ENCODE measurements at regions not wholly inside any gene's neighbourhood (a gene's known extent, or its start where the extent isn't known, plus 50 kb on each side); places are given as distances from the start of the nearest gene placed in this dataset.

- intact Hi-C loops (cut with DNase I; ENCODE audit: low total_unique reads) = no loop called here
- WGBS, 5 donors = 86 to 93% (median 88%) methylated on average over 4 to 6 of the region's 6 CpGs
- no peak overlapping the region for H3K4me3 ChIP-seq
These were observed 177.0 kb upstream of the TMEM132C start for GRCh38 chr12:128089961-128090360.

DNA sequence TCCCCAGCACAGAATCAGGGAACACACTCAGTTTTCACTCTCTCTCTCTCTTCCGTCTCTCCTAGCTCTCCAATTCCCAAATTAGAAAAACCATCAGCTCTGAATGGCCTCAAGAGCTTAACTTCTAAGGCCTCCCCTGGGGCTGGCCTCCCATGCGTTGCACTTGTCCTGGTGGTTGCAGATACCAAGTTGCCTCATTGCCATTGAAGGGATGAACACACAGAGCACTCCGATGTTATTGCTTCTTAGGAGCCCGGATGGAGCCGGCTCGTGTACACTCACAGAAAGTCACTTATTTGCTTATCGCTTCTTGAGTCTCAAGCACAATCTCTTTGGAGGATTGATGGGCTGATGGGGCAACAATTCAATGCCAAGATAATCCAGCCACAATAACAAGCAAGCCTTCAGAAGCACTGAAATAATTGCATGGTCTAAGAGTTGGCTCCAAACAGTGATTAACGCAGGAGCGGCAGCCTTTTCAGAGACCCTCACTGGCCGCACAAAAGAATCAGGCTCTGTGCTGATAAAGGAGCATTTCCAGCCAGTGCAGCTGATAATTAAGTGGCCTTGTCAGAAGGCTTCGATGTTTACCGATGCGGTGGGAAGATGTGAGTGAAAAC is 175.8 kb upstream of the TMEM132C start:
- WGBS, 5 donors = 39 to 59% (median 54%) methylated on average over 13 of the region's 13 CpGs
- intact Hi-C loops (cut with DNase I; ENCODE audit: low total_unique reads) = no loop called here
- TF ChIP-seq POLR2AphosphoS5 (IDR thresholded peaks at IDR 0.05) (no peak), POLR2A (IDR thresholded peaks at IDR 0.05) (no peak)
- TF ChIP-seq, protein P1, sequence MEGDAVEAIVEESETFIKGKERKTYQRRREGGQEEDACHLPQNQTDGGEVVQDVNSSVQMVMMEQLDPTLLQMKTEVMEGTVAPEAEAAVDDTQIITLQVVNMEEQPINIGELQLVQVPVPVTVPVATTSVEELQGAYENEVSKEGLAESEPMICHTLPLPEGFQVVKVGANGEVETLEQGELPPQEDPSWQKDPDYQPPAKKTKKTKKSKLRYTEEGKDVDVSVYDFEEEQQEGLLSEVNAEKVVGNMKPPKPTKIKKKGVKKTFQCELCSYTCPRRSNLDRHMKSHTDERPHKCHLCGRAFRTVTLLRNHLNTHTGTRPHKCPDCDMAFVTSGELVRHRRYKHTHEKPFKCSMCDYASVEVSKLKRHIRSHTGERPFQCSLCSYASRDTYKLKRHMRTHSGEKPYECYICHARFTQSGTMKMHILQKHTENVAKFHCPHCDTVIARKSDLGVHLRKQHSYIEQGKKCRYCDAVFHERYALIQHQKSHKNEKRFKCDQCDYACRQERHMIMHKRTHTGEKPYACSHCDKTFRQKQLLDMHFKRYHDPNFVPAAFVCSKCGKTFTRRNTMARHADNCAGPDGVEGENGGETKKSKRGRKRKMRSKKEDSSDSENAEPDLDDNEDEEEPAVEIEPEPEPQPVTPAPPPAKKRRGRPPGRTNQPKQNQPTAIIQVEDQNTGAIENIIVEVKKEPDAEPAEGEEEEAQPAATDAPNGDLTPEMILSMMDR (IDR thresholded peaks at IDR 0.05 in 8 of 11, conservative IDR thresholded peaks at IDR 0.05 in 3 of 11) = no peak
- no peaks in the 10 kb centered on the region for H3K36me3 ChIP-seq
- peaks cover 0 to 4% (median 0%) of the 10 kb centered on the region in 8 donors for H3K9me3 ChIP-seq
- no peak overlapping the region for H3K4me3 ChIP-seq
- peaks cover 0 to 14% (median 0%) of the 10 kb centered on the region in 7 donors for H3K27me3 ChIP-seq (replicated peaks in 1 of 7)
- no peaks in the 10 kb centered on the region for H3K4me1 ChIP-seq
- DNase-seq = no peak
- H3K27ac ChIP-seq = no peak overlapping the region

More at GRCh38 chr12:128089961-128090360, 177.0 kb upstream of the TMEM132C start:
- Histone ChIP-seq H3K4me1 (no peaks in the 10 kb centered on the region), H3K27ac (no peak overlapping the region), H3K27me3 (replicated peaks in 1 of 7) (peaks cover 0 to 9% (median 0%) of the 10 kb centered on the region in 7 donors), H3K36me3 (no peaks in the 10 kb centered on the region), H3K9me3 (peaks cover 0 to 4% (median 0%) of the 10 kb centered on the region in 8 donors)
- no peak for DNase-seq
- TF ChIP-seq, protein P1 (IDR thresholded peaks at IDR 0.05 in 8 of 11, conservative IDR thresholded peaks at IDR 0.05 in 3 of 11) = no peak
- TF ChIP-seq POLR2AphosphoS5 (IDR thresholded peaks at IDR 0.05) = no peak
- TF ChIP-seq POLR2A (IDR thresholded peaks at IDR 0.05) = no peak

DNA sequence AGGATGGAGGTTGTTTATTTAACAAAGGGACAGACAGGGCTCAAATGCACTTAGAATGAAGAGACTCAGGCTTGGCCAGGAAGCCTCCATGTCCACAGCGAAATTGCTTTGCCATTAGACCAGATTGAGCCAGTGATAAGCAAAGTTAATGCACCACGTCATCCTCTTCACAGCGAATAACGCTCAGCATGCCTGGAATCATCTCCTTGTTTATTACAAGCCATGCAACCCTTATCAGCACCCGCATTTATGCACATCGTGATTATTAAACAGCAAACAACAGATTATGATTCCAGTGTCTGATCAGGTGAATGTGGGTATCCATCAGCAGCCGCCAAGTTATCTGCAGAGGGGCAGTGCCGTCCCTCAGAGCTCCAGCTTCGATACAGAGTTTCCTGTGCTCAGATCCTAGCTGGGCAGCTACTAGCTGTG is 175.0 kb upstream of the TMEM132C start:
- TF ChIP-seq, protein P1 (IDR thresholded peaks at IDR 0.05 in 8 of 11, conservative IDR thresholded peaks at IDR 0.05 in 3 of 11) = no peak
- TF ChIP-seq POLR2A (IDR thresholded peaks at IDR 0.05) (no peak), POLR2AphosphoS5 (IDR thresholded peaks at IDR 0.05) (no peak)
- Histone ChIP-seq H3K36me3 (no peaks in the 10 kb centered on the region), H3K9me3 (peaks cover 0 to 4% (median 0%) of the 10 kb centered on the region in 8 donors), H3K4me3 (no peak overlapping the region), H3K27me3 (replicated peaks in 1 of 7) (peaks cover 0 to 14% (median 0%) of the 10 kb centered on the region in 7 donors), H3K4me1 (no peaks in the 10 kb centered on the region), H3K27ac (no peak overlapping the region)
- WGBS, 5 donors = 45 to 51% (median 51%) methylated on average over 9 of the region's 9 CpGs
- DNase-seq = no peak
- intact Hi-C loops (cut with DNase I; ENCODE audit: low total_unique reads) = no loop called here

DNA sequence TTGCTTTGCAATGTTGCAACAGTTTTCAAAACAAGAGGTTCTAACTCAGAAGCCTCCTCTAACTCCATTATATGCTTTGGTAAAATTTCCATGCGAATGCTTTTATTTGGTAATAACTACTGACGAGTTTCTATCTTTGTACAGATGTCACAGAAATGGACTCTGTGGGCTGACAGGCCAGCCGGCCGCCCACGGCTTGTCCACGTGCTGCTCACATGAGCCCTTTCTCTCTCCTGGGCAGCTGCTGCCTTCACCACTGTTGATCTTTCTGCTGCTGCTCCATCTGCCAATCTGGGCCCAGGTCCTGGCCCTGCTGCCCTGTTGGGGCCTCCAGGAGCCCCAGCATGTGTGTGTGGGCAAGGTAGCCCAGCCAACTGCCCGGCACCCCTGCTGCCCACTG is 168.2 kb upstream of the TMEM132C start:
- Histone ChIP-seq H3K27me3 (replicated peaks in 1 of 7) (peaks cover 0 to 8% (median 0%) of the 10 kb centered on the region in 7 donors), H3K27ac (no peak overlapping the region), H3K4me1 (no peaks in the 10 kb centered on the region), H3K36me3 (no peaks in the 10 kb centered on the region), H3K4me3 (no peak overlapping the region), H3K9me3 (peaks cover 0 to 14% (median 2%) of the 10 kb centered on the region in 8 donors)
- intact Hi-C loops (cut with DNase I; ENCODE audit: low total_unique reads) = no loop called here
- DNase-seq = no peak
- TF ChIP-seq POLR2AphosphoS5 (IDR thresholded peaks at IDR 0.05) (no peak), POLR2A (IDR thresholded peaks at IDR 0.05) (no peak)
- TF ChIP-seq, protein P1 (IDR thresholded peaks at IDR 0.05 in 8 of 11, conservative IDR thresholded peaks at IDR 0.05 in 3 of 11) = no peak
- WGBS, 5 donors = 79 to 88% (median 86%) methylated on average over 7 of the region's 7 CpGs
